ENCODE measurements at regions not wholly inside any gene's neighbourhood (a gene's known extent, or its start where the extent isn't known, plus 50 kb on each side); places are given as distances from the start of the nearest gene placed in this dataset.
A peak's percentile ranks its signal among the peaks of the same experiment; 100 is the strongest.

GRCh38 chr10:44832595-44833390, 78.3 kb upstream of the TMEM72 start:
- 96% methylated on average over 6 of the region's 6 CpGs for WGBS, 2 donors
- no peak for TF ChIP-seq CTCF (IDR thresholded peaks at IDR 0.05)
- peak in 1 of 8 donors; percentile 25 for ATAC-seq
- no peak overlapping the region for H3K4me3 ChIP-seq
- no peak for DNase-seq
- no peaks in the 10 kb centered on the region for H3K9me3 ChIP-seq
- H3K27me3 ChIP-seq = no peaks in the 10 kb centered on the region
- H3K27ac ChIP-seq = no peak overlapping the region
- intact Hi-C loops (cut with DNase I) = loop anchor here in 1 of 10 donors (10.0 kb wide), 1 partner anchor 158 kb away; no protein-coding TSS in a partner anchor
- no peaks in the 10 kb centered on the region for H3K36me3 ChIP-seq
- H3K4me1 ChIP-seq = peaks cover 0 to 12% (median 0%) of the 10 kb centered on the region in 9 donors

- intact Hi-C loops (cut with DNase I) = loop anchor here in 1 of 10 donors (10.0 kb wide), 1 partner anchor 159 kb away; no protein-coding TSS in a partner anchor
- Histone ChIP-seq H3K4me3 (no peak overlapping the region), H3K9me3 (no peaks in the 10 kb centered on the region), H3K4me1 (peaks cover 0 to under 1% (median 0%) of the 10 kb centered on the region in 9 donors), H3K27me3 (peaks cover 0 to 3% (median 0%) of the 10 kb centered on the region in 7 donors), H3K36me3 (no peaks in the 10 kb centered on the region), H3K27ac (no peak overlapping the region)
- TF ChIP-seq CTCF (IDR thresholded peaks at IDR 0.05) = no peak
- DNase-seq (no peak), ATAC-seq (no peak)
- WGBS, 2 donors = 91 to 93% methylated on average over 4 of the region's 4 CpGs
Observed at GRCh38 chr10:44834131-44834530, 77.0 kb upstream of the TMEM72 start.

DNA sequence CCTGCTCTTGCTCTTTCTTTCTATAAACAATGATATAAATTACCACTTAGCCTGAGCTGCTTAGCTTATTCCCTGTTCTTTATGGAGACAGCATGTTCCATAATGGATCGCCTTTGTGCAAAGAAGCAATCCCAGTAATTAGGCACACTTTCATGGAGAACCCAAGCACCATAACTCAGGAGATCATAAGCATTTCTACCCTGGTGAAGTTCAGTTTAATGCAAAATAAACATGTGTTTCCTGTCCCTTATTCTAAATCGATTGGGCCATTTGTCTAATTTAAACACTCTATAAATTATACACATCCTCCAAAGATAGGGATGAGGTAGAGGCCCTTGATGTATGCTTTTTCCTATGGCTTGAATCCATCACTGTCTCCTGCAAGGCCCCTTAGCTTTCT, 75.8 kb upstream of the TMEM72 start:
- peaks cover 0 to 3% (median 0%) of the 10 kb centered on the region in 7 donors for H3K27me3 ChIP-seq
- no peak for TF ChIP-seq CTCF (IDR thresholded peaks at IDR 0.05)
- intact Hi-C loops (cut with DNase I) = loop anchor here in 2 of 10 donors (5.0 to 10.0 kb wide), 2 partner anchors 48 to 160 kb away; no protein-coding TSS in a partner anchor
- no peaks in the 10 kb centered on the region for H3K36me3 ChIP-seq
- peaks cover 0 to 4% (median 0%) of the 10 kb centered on the region in 9 donors for H3K4me1 ChIP-seq
- ATAC-seq (no peak), DNase-seq (no peak)
- H3K27ac ChIP-seq = no peak overlapping the region
- no peak overlapping the region for H3K4me3 ChIP-seq
- no peaks in the 10 kb centered on the region for H3K9me3 ChIP-seq
- 71 to 81% methylated on average over 2 of the region's 2 CpGs for WGBS, 2 donors

GRCh38 chr10:44843484-44843883, 67.7 kb upstream of the TMEM72 start:
- peaks cover 0 to under 1% (median 0%) of the 10 kb centered on the region in 7 donors for H3K27me3 ChIP-seq
- peak in 2 of 8 donors; percentile 50 to 56 for ATAC-seq
- peaks cover 0 to 4% (median 0%) of the 10 kb centered on the region in 9 donors for H3K4me1 ChIP-seq
- no peaks in the 10 kb centered on the region for H3K36me3 ChIP-seq
- no peak overlapping the region for H3K27ac ChIP-seq
- intact Hi-C loops (cut with DNase I) = no loop called here
- WGBS, 2 donors = 37 to 49% methylated on average over 2 of the region's 2 CpGs
- DNase-seq = no peak
- H3K4me3 ChIP-seq = no peak overlapping the region
- no peak for TF ChIP-seq CTCF (IDR thresholded peaks at IDR 0.05)
- peaks cover 0 to under 1% (median 0%) of the 10 kb centered on the region in 11 donors for H3K9me3 ChIP-seq

All from heart right ventricle (tissue), 16 donors.